Glutamatergic neuron (in vitro differentiated cells): ENCODE measurements at regions not wholly inside any gene's neighbourhood (a gene's known extent, or its start where the extent isn't known, plus 50 kb on each side); places are given as distances from the start of the nearest gene placed in this dataset.

ENCODE experiments used
- DNase-seq: peaks from one replicate; pipeline ENCODE4 v3.0.0; 2022
- H3K27ac Mint-ChIP-seq: one replicate; pipeline ENCODE4 v1.8.0; 2020; ENCODE audit warnings: mild to moderate bottlenecking, mixed read lengths, inconsistent platforms; ENCODE audit not compliant: unreplicated experiment
- H3K27me3 Mint-ChIP-seq: one replicate; pipeline ENCODE4 v1.8.0; 2020; ENCODE audit warnings: mild to moderate bottlenecking, moderate library complexity, mixed read lengths, inconsistent platforms; ENCODE audit not compliant: unreplicated experiment
- H3K36me3 Mint-ChIP-seq: one replicate; pipeline ENCODE4 v1.8.0; 2020; ENCODE audit warnings: mild to moderate bottlenecking, mixed read lengths, inconsistent platforms; ENCODE audit not compliant: unreplicated experiment
- H3K4me1 Mint-ChIP-seq: one replicate; pipeline ENCODE4 v1.8.0; 2020; ENCODE audit warnings: mild to moderate bottlenecking, low read depth, mixed read lengths, inconsistent platforms; ENCODE audit not compliant: unreplicated experiment
- H3K4me3 Mint-ChIP-seq: one replicate; pipeline ENCODE4 v1.8.0; 2020; ENCODE audit warnings: mild to moderate bottlenecking, mixed read lengths, inconsistent platforms; ENCODE audit not compliant: unreplicated experiment
- H3K9me3 Mint-ChIP-seq: one replicate; pipeline ENCODE4 v1.8.0; 2020; ENCODE audit warnings: mild to moderate bottlenecking, moderate library complexity, mixed read lengths, inconsistent platforms; ENCODE audit not compliant: unreplicated experiment
- CTCF ChIP-seq: fragments of 200-600 bp; sonication (generic); IDR thresholded peaks from one replicate; pipeline ENCODE4 v1.5.0; 2021; ENCODE audit not compliant: partially characterized antibody, unreplicated experiment

- H3K27me3 Mint-ChIP-seq = no peaks in the 10 kb centered on the region
- no peak for TF ChIP-seq CTCF
- no peak overlapping the region for H3K4me3 Mint-ChIP-seq
- H3K4me1 Mint-ChIP-seq = no peaks in the 10 kb centered on the region
- H3K27ac Mint-ChIP-seq = no peak overlapping the region
- H3K9me3 Mint-ChIP-seq = no peaks in the 10 kb centered on the region
- H3K36me3 Mint-ChIP-seq = no peaks in the 10 kb centered on the region
- DNase-seq = no peak
These were observed 596.5 kb upstream of the POT1 start for GRCh38 chr7:125526092-125526491.

- H3K4me1 Mint-ChIP-seq = peaks cover 10% of the 10 kb centered on the region
- TF ChIP-seq CTCF = no peak
- H3K27ac Mint-ChIP-seq = peak overlapping the region; percentile 84
- H3K36me3 Mint-ChIP-seq = no peaks in the 10 kb centered on the region
- H3K4me3 Mint-ChIP-seq = no peak overlapping the region
- peak; percentile 34 for DNase-seq
- H3K9me3 Mint-ChIP-seq = peaks cover 4% of the 10 kb centered on the region
- peaks cover 3% of the 10 kb centered on the region for H3K27me3 Mint-ChIP-seq
These were observed 586.6 kb upstream of the POT1 start for GRCh38 chr7:125516194-125516593.

- Mint-ChIP-seq H3K4me3 (no peak overlapping the region), H3K4me1 (peaks cover 9% of the 10 kb centered on the region), H3K36me3 (no peaks in the 10 kb centered on the region), H3K9me3 (peaks cover 4% of the 10 kb centered on the region), H3K27ac (no peak overlapping the region), H3K27me3 (peaks cover 3% of the 10 kb centered on the region)
- TF ChIP-seq CTCF = no peak
- no peak for DNase-seq
These were observed 582.7 kb upstream of the POT1 start for GRCh38 chr7:125512373-125512772.

GRCh38 chr7:125511310-125511709, 581.7 kb upstream of the POT1 start:
- H3K4me1 Mint-ChIP-seq = peaks cover 11% of the 10 kb centered on the region

GRCh38 chr7:125506331-125506730, 576.7 kb upstream of the POT1 start:
- H3K9me3 Mint-ChIP-seq = no peaks in the 10 kb centered on the region
- no peak for TF ChIP-seq CTCF
- no peaks in the 10 kb centered on the region for H3K36me3 Mint-ChIP-seq
- H3K27ac Mint-ChIP-seq = peak overlapping the region; percentile 39
- peaks cover 7% of the 10 kb centered on the region for H3K4me1 Mint-ChIP-seq
- no peak overlapping the region for H3K4me3 Mint-ChIP-seq
- H3K27me3 Mint-ChIP-seq = no peaks in the 10 kb centered on the region
- DNase-seq = peak; percentile 52

More at GRCh38 chr7:125511310-125511709, 581.7 kb upstream of the POT1 start:
- Mint-ChIP-seq H3K9me3 (peaks cover 3% of the 10 kb centered on the region), H3K27ac (no peak overlapping the region), H3K27me3 (peaks cover 3% of the 10 kb centered on the region), H3K36me3 (no peaks in the 10 kb centered on the region), H3K4me3 (no peak overlapping the region)
- no peak for TF ChIP-seq CTCF
- DNase-seq = no peak
